ENCODE measurements at regions not wholly inside any gene's neighbourhood (a gene's known extent, or its start where the extent isn't known, plus 50 kb on each side); places are given as distances from the start of the nearest gene placed in this dataset.

- ATAC-seq (no peak), DNase-seq (no peak)
- no peak overlapping the region for H3K27ac Mint-ChIP-seq
Measured at GRCh38 chr1:39134768-39135333, 69.6 kb upstream of the MACF1 start.

DNA sequence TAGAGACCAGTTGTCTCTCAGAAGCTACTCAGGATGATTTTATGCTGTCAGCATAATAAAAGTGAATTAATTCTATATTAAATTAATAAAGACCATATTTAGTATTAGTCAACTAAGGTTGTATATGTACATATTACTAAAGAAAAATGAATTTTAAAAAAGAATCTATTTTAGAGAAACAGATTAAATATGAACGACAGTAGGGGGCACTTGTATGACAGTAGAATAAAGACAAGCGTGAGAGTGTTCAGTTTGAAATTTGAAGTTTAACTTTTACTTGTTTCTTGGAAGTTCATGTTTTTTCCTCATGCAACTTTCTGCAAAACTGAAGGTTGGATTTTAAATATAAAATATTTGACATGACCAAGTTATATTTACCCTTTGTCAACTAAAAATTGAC lies 67.9 kb upstream of the MACF1 start:
- DNase-seq: no peak
- no peaks in the 10 kb centered on the region for H3K9me3 ChIP-seq (ENCODE audit: control insufficient read depth, low read length, poor library complexity, severe bottlenecking)
- H3K36me3 Mint-ChIP-seq (ENCODE audit: low read depth): no peaks in the 10 kb centered on the region
- H3K4me3 Mint-ChIP-seq: no peak overlapping the region
- no peak overlapping the region for H3K27ac Mint-ChIP-seq
- no peak for ATAC-seq
- H3K27me3 Mint-ChIP-seq: no peaks in the 10 kb centered on the region
- H3K4me1 Mint-ChIP-seq: peaks cover 3% of the 10 kb centered on the region

More at GRCh38 chr1:39134768-39135333, 69.6 kb upstream of the MACF1 start:
- no peaks in the 10 kb centered on the region for H3K36me3 Mint-ChIP-seq (ENCODE audit: low read depth)
- no peaks in the 10 kb centered on the region for H3K27me3 Mint-ChIP-seq
- peaks cover 6% of the 10 kb centered on the region for H3K4me1 Mint-ChIP-seq
- no peak overlapping the region for H3K4me3 Mint-ChIP-seq
- no peaks in the 10 kb centered on the region for H3K9me3 ChIP-seq (ENCODE audit: control insufficient read depth, low read length, poor library complexity, severe bottlenecking)

GRCh38 chr1:39139723-39140360 lies 64.7 kb upstream of the MACF1 start:
- no peaks in the 10 kb centered on the region for H3K36me3 Mint-ChIP-seq (ENCODE audit: low read depth)
- H3K9me3 ChIP-seq (ENCODE audit: control insufficient read depth, low read length, poor library complexity, severe bottlenecking): no peaks in the 10 kb centered on the region
- H3K27me3 Mint-ChIP-seq: no peaks in the 10 kb centered on the region
- no peak overlapping the region for H3K4me3 Mint-ChIP-seq
- no peak for DNase-seq
- peaks cover 4% of the 10 kb centered on the region for H3K4me1 Mint-ChIP-seq
- no peak overlapping the region for H3K27ac Mint-ChIP-seq
- ATAC-seq: no peak

DNA sequence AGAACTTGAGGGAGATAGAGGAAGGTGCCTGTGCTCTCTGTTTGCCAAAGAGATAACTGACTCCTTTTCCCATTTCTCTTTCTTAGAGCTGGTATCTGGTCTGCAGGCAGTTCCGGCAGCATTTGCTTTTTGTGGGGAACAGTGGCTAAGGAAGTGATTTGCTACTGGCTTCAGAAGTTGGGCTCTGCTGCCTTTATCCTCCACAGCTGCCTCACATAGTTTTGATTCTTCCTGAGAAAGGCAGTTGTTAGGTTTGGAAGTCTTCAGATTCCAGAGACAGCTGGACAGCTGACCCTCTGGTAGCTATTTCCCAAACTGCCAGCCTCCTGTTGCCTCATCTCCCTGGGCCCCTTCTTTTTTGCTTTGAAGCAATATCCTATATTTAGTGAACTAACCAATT lies 62.6 kb upstream of the MACF1 start:
- Mint-ChIP-seq H3K27ac (no peak overlapping the region), H3K4me3 (no peak overlapping the region), H3K4me1 (peaks cover 6% of the 10 kb centered on the region), H3K27me3 (peaks cover 9% of the 10 kb centered on the region), H3K36me3 (ENCODE audit: low read depth) (peaks cover 2% of the 10 kb centered on the region)
- ATAC-seq: no peak
- H3K9me3 ChIP-seq (ENCODE audit: control insufficient read depth, low read length, poor library complexity, severe bottlenecking): no peaks in the 10 kb centered on the region
- DNase-seq: no peak

GRCh38 chr1:39142401-39143060 lies 62.0 kb upstream of the MACF1 start:
- Mint-ChIP-seq H3K4me3 (no peak overlapping the region), H3K27ac (no peak overlapping the region), H3K36me3 (ENCODE audit: low read depth) (peaks cover 2% of the 10 kb centered on the region), H3K4me1 (peaks cover 7% of the 10 kb centered on the region), H3K27me3 (peaks cover 14% of the 10 kb centered on the region)
- no peak for DNase-seq
- no peaks in the 10 kb centered on the region for H3K9me3 ChIP-seq (ENCODE audit: control insufficient read depth, low read length, poor library complexity, severe bottlenecking)
- no peak for ATAC-seq

DNA sequence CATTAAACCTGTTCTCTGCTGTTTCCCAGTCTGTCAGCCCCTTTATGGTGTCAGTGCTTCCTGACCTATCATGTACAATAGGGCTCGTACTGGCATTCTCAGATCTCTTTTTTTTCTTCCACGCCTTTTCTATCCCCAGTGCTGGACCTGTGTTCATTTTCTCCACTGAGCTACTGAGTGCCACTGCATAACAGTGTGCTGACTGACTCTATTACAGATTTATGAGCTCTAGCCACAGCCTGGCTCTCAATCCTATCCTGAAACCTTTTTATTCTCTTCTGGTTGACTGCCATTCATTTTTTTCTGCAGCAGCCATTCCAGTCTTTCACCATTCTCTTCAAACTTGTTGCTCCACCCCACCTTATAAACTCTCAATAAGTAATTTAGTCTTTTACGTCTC lies 59.6 kb upstream of the MACF1 start:
- peaks cover 17% of the 10 kb centered on the region for H3K4me1 Mint-ChIP-seq
- H3K4me3 Mint-ChIP-seq: no peak overlapping the region
- DNase-seq (no peak), ATAC-seq (no peak)
- H3K27me3 Mint-ChIP-seq: peaks cover 21% of the 10 kb centered on the region
- no peak overlapping the region for H3K27ac Mint-ChIP-seq
- peaks cover 5% of the 10 kb centered on the region for H3K36me3 Mint-ChIP-seq (ENCODE audit: low read depth)
- no peaks in the 10 kb centered on the region for H3K9me3 ChIP-seq (ENCODE audit: control insufficient read depth, low read length, poor library complexity, severe bottlenecking)

DNA sequence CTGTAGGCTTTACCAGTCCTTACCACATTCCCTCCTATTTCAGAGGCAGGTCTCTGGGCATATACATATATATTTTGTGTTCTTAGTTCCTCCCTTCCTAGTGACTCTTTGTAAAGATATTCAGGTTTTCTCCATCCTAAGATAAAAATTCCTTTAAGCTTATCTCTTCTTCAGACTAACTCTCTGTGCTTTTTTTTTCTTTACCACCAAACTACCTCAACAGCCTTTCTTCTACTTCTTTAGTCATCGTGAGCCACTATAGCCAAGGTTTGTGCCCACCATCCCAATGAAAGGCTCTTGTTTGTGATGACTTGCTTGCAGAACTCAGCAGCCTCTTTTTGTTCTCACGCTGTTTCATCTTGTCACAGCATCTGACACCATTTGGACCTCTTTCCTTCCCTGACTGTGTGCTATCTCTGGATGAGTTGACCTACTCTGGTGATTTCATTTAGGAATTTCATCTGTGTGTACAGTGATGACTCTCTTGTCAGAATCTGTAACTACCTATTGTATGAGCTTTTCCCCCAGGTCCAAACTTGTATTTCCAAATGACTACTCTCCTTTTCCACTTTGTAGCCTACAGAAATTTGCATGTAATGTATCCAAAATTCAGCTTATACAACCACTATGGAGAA lies 59.0 kb upstream of the MACF1 start:
- Mint-ChIP-seq H3K27me3 (peaks cover 21% of the 10 kb centered on the region), H3K36me3 (ENCODE audit: low read depth) (peaks cover 5% of the 10 kb centered on the region), H3K4me3 (no peak overlapping the region), H3K27ac (no peak overlapping the region), H3K4me1 (peaks cover 17% of the 10 kb centered on the region)
- DNase-seq (no peak), ATAC-seq (no peak)
- H3K9me3 ChIP-seq (ENCODE audit: control insufficient read depth, low read length, poor library complexity, severe bottlenecking): no peaks in the 10 kb centered on the region

DNA sequence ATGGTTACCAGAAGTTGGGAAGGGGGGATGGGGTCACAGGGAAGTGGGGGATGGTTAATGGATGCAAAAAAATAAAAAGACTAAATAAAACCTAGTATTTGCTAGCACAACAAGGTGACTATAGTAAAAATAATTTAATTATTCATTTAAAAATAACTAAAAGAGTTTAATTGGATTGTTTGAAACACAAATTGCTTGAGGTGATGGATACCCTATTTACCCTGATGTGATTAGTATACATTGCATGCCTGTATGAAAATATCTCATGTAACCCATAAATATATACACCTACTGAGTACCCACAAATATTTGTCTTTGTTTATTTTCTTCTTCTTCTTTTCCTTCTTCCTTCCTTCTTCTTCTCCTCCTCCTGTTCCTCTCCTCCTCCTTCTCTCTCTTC lies 57.8 kb upstream of the MACF1 start:
- no peaks in the 10 kb centered on the region for H3K9me3 ChIP-seq (ENCODE audit: control insufficient read depth, low read length, poor library complexity, severe bottlenecking)
- ATAC-seq (no peak), DNase-seq (no peak)
- H3K4me3 Mint-ChIP-seq: no peak overlapping the region
- H3K36me3 Mint-ChIP-seq (ENCODE audit: low read depth): peaks cover 5% of the 10 kb centered on the region
- H3K27ac Mint-ChIP-seq: no peak overlapping the region
- H3K4me1 Mint-ChIP-seq: peaks cover 20% of the 10 kb centered on the region
- peaks cover 33% of the 10 kb centered on the region for H3K27me3 Mint-ChIP-seq

- H3K9me3 ChIP-seq (ENCODE audit: control insufficient read depth, low read length, poor library complexity, severe bottlenecking): no peaks in the 10 kb centered on the region
- Mint-ChIP-seq H3K27ac (no peak overlapping the region), H3K27me3 (peaks cover 33% of the 10 kb centered on the region), H3K4me3 (no peak overlapping the region), H3K4me1 (peaks cover 20% of the 10 kb centered on the region), H3K36me3 (ENCODE audit: low read depth) (peaks cover 5% of the 10 kb centered on the region)
- DNase-seq: no peak
- ATAC-seq: no peak
Measured at GRCh38 chr1:39147099-39148025, 57.1 kb upstream of the MACF1 start.

GRCh38 chr1:39148942-39149341 lies 55.6 kb upstream of the MACF1 start:
- DNase-seq (no peak), ATAC-seq (no peak)
- Mint-ChIP-seq H3K27ac (no peak overlapping the region), H3K4me1 (peaks cover 20% of the 10 kb centered on the region), H3K27me3 (peaks cover 33% of the 10 kb centered on the region), H3K4me3 (no peak overlapping the region), H3K36me3 (ENCODE audit: low read depth) (peaks cover 5% of the 10 kb centered on the region)
- no peaks in the 10 kb centered on the region for H3K9me3 ChIP-seq (ENCODE audit: control insufficient read depth, low read length, poor library complexity, severe bottlenecking)

- H3K36me3 Mint-ChIP-seq (ENCODE audit: low read depth): peaks cover 5% of the 10 kb centered on the region
- H3K9me3 ChIP-seq (ENCODE audit: control insufficient read depth, low read length, poor library complexity, severe bottlenecking): no peaks in the 10 kb centered on the region
Measured at GRCh38 chr1:39149509-39149908, 55.0 kb upstream of the MACF1 start.

DNA sequence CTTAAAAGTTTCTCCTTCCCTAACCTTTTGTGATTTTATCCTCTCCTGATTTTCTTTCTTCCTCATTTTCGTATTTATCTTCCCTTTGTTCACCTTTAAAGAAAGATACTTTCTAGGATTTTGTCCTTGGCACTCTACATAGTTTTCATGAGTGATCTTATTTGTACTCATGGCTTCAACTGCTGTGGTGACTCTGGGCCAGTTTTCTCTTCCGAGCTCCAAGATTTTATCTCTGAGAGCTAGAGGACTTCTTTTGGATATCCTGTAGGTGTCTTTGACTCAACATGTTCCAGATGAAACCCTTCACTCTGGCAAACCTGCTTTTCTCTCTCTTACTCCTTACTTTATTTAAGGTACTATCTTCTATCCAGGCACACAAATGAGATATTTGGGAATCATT lies 53.7 kb upstream of the MACF1 start:
- H3K4me3 Mint-ChIP-seq: no peak overlapping the region

More at GRCh38 chr1:39149509-39149908, 55.0 kb upstream of the MACF1 start:
- Mint-ChIP-seq H3K4me3 (no peak overlapping the region), H3K4me1 (peaks cover 22% of the 10 kb centered on the region), H3K27me3 (peaks cover 33% of the 10 kb centered on the region), H3K27ac (no peak overlapping the region)
- DNase-seq (no peak), ATAC-seq (no peak)

GRCh38 chr1:39151267-39151666 lies 53.2 kb upstream of the MACF1 start:
- Mint-ChIP-seq H3K36me3 (ENCODE audit: low read depth) (peaks cover 3% of the 10 kb centered on the region), H3K27ac (no peak overlapping the region), H3K27me3 (peaks cover 25% of the 10 kb centered on the region), H3K4me3 (no peak overlapping the region), H3K4me1 (peaks cover 15% of the 10 kb centered on the region)
- no peaks in the 10 kb centered on the region for H3K9me3 ChIP-seq (ENCODE audit: control insufficient read depth, low read length, poor library complexity, severe bottlenecking)
- ATAC-seq: no peak
- DNase-seq: no peak

More for the DNA sequence above, 53.7 kb upstream of the MACF1 start:
- Mint-ChIP-seq H3K27me3 (peaks cover 30% of the 10 kb centered on the region), H3K4me1 (peaks cover 15% of the 10 kb centered on the region), H3K36me3 (ENCODE audit: low read depth) (peaks cover 3% of the 10 kb centered on the region), H3K27ac (no peak overlapping the region)
- H3K9me3 ChIP-seq (ENCODE audit: control insufficient read depth, low read length, poor library complexity, severe bottlenecking): no peaks in the 10 kb centered on the region
- no peak for ATAC-seq
- no peak for DNase-seq

All from T-helper 17 cell (primary cell).